Inferior parietal cortex (tissue), 1 donor: ENCODE measurements at regions not wholly inside any gene's neighbourhood (a gene's known extent, or its start where the extent isn't known, plus 50 kb on each side); places are given as distances from the start of the nearest gene placed in this dataset.
A peak's percentile ranks its signal among the peaks of the same experiment; 100 is the strongest.

Experiments
- DNase-seq: peaks from one replicate; pipeline ENCODE4 v3.0.0-alpha.2; 2016; ENCODE audit errors: extremely low spot score

DNA sequence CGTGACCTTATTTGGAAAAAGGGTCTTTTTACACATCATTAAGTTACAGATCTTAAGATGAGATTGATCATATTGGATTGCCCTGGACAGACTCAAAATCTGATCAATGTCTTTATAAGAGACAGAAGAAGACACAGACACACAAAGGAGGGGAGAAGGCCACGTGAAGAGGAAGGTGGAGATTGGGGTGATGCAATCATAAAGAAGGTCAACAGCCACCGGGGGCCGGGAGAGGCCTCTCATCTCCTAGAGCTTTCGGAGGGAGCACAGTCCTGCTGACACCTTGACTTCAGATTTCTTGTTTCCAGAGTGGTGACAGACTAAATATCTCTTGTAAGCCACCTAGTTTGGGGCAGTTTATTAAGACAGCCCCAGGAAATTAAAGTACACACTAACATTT is 204.6 kb upstream of the CSF3R start:
- DNase-seq: no peak

DNA sequence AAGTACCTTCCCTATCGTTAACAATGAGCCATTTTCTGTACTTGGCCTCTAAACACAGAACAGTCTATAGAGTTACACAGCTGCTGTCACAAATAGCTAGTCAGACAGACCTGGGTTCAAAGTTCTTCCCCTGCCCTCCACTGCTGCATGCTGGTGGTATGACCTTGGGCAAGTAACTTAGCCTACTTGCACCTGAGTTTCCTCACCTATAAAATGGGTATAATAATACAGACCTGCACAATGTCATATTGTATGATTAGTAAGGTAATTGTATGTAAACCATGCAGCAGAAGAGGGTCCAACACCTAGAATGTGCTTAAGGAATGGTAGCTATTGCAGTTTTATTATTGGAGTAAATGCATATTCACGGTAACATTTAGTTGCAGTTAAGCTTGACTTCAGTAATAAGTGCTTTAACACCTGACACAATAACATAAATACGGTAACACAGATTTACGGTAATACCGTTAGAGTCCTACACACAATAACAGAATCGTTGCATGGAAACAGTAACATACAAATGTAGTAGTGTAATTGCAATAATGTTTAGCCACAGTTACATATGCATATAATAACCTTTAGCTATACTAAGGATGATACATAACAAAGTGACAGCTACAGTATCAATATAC is 193.3 kb upstream of the CSF3R start:
- no peak for DNase-seq

DNA sequence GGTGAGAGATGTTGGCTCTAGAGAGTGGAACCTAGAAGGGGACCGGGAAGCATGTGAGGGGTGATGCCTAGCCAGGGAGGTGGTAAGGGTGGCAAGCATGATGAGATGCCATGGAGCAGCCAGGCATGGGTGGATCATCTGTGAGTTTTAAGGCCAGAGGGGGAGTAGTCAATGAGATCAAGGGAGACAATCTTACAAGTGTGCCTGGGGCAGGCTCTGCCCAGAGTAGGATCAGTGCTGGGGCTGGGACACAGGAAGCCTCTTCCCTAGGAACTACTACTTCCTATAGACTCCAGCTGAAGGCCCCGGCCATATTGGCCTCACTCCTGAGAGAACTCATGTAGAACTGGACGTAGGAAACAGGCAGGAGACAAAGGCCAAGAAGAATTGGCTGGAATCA is 192.4 kb upstream of the CSF3R start:
- no peak for DNase-seq

DNA sequence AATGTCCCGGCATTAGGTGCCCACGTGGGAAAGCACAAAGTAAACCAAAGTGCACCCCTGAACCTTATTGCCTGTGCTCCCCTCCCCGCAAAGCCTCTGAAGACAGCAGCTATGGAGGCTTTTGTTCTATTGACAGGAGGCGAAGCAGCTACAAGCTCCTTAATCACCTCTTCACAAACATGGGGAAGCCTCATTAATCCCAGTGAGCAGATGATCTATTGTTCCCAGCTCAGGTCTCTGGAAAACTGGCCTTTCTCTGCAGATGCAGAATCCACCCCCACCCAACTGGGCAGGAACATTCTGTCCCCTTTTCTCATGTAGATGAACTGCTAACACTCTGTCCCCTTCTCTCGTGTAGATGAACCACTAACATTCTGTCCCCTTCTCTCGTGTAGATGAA is 190.5 kb upstream of the CSF3R start:
- no peak for DNase-seq

DNA sequence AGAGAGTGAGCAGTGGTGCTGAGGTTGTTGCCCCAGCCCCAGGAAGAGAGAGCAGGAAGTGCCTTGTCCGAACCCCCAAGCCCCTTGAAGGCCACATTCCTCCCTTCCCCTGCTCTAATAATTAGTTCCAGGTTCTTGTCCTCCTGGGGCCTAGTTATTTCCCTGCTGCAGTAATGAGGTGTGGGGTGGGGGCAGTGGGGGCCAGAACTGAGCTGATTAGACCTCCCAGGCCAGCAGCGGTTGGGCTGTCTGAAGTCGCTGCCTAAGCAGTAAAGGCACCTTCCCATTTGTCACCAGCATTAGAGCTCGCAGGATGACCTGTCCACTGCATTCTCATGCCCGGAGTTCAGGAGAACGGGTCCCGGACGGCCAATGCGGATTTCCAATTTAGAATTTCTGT is 186.5 kb upstream of the CSF3R start:
- DNase-seq: no peak

DNA sequence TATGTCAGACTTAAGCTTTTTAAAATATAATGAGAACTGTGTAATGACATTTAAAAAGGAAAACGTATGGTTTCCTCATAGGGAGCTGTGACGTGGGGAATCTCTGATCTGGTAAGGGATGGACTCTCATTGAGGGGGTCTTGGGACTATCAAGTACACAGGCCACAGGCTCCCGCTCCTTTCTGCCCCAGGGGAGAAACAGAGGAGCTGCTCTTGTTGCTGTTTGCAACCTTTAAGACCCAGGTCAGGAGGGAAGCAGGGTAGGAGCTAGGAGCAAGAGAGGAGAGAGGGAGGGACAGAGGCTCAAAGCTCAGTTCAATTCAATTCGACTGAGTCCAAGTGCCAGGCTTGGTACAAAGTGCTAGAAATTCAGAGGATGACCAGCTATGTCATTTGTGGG is 185.1 kb upstream of the CSF3R start:
- DNase-seq: no peak

DNA sequence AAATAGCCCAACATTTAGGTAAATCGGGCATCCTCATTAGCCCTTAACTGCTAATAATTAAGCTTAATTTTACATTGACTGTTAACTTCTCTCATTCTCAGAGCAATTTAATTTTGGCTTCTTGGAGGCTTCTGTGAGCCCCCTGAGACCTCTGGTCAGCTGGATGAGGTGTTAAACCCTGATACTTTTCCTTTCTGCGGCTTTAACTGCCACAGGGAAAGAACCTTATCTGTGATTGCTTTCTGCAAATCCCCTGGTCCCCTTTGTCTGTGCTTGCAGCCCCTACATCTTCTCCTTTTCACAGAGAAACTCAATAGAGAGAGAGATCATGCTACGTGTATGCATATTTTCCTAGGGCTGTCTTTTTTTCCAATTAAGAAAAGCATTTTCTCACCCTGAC is 184.5 kb upstream of the CSF3R start:
- DNase-seq: no peak

DNA sequence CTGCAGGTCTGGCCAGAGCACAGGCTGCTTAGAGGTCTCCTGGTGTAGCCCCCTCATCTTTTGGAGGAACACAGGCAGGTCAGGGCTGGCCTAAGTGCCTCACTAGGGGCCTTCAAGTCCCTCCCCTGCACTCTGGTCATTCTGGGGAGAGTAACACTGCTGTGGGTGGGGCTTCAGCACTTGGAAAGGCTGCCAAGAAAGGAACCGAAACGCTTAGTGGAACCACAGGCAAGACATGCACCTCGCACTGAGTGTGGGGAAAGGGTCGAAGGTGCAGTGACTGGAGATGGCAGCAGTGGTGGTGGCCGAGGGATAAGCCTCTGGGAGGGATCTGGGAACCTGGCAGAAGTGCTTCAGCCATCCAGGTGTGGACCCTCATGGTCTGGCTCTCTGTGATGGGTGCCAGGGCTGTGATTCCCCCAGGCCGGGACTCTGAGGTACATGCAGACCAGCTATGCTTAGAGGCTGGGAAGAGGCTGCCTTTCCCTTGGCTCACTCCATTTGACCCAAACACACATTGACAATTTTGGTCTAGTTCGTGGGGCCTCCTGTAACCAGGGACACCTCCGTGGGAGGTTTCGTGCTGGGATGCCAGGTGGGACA is 182.9 kb upstream of the CSF3R start:
- no peak for DNase-seq

DNA sequence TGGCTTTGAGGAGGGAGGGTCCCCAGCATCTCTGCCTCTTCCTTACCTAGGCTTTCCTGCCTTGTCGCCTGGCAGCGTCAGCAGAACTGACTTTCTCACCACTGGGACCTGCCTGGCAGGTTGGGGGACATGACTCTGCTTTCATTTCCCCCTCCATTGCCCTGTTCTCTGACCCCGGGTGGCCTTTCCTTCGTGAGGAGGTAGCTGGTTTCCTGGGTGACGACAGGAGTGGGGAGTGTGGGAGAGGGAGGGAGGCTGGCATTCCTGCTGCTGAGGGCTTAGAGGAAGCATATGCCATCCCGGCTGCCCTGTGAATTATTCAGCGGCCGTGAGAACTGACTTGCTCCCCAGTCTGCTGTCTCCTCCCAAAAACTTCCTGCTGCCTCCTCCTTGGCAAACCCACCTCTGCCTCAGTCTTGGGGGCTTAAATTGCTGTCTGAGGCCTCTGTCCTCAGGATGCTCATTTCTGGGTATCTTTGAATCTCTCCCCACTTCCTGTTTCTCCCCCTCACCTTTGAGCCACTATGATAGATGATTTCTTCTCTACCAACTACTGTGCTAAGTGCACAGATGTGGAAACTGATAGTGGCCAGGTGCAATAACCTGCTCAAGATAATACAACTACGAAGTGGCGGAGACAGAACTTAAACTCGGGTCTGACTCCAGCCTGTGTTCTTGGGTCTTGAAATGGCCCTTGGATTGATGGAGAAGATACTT is 182.0 kb upstream of the CSF3R start:
- no peak for DNase-seq

DNA sequence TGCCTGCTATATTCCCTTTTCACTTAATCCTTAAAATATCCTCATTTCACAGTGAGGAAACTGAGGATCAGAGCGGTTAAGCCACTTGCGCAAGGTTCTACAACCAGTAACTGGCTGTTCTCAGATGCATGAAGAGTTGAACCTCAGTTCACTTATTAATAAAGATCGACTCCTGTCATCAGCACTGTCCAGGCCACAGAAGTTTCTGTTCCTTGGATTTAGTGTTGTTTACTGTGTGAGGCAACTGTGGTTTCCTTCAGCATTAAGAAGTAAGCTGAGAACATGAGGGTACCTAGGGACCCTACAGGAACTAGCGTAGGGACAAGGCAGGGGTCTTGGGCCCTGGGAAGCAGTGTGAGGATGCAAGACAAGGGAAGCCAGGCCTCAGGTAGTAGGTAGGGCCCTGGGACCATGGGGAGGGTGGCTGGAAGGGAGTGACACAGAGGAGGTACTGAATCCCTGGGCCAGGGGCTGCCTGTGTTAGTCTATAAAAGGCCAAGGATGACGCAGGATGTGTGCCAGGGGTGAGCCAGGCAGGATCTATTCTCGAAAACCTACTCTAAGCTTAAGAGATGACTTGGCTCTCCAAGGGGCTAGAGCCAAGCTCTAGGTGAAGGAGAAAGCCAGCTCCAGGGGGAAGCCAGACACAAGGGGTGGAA is 181.2 kb upstream of the CSF3R start:
- no peak for DNase-seq

DNA sequence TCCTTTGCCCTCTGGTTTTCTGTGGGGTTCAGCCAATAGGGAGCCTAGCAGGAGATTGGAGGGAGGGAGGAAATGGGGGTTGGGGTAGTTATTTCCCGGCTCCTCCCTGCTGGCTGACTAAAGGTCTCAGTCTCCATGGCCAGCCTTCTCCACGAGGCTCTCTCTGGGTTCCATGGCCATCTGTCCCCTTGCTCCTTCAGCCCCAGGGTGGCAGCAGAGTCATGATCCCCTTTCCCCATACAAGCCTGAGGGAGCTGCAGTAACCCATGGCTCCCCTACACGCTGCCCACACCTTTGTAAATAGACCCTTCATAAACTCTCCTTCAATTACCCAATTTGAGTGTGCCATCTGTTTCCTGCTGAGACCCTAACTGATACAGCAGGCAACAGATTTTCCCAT is 176.1 kb upstream of the CSF3R start:
- DNase-seq: no peak

DNA sequence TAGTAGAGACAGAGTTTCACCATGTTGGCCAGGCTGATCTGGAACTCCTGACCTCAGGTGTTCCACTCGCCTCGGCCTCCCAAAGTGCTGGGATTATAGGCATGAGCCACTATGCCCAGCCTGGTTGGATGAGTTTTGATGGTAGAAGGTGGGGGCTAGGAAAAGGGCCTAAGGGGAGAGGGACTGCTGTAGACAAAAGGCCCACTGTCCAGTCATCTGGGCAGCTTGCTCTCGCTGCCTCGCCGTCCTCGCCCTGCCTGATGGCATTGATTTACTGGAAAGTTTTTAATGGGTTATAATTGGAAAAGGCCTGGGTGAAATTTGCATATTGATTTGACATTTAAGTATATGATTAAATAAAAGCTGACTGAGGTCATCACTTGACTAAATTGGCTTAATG is 175.1 kb upstream of the CSF3R start:
- no peak for DNase-seq

DNA sequence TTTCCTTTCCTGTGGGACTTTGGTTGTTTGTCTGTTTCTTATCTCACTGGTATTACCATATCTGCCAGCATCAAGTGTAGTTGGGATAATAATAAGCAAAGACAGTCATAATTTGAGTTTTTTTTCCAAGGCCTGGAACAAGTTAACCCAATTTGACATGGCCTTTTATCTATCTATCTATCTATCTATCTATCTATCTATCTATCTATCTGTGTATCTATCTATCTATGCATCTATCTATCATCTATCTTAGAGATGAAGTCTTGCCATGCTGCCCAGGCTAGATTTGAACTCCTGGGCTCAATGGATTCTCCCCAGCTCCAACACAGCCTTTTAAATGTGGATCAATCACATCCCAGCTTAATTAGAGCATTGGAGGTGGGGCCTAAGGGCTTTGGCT is 174.1 kb upstream of the CSF3R start:
- no peak for DNase-seq

DNA sequence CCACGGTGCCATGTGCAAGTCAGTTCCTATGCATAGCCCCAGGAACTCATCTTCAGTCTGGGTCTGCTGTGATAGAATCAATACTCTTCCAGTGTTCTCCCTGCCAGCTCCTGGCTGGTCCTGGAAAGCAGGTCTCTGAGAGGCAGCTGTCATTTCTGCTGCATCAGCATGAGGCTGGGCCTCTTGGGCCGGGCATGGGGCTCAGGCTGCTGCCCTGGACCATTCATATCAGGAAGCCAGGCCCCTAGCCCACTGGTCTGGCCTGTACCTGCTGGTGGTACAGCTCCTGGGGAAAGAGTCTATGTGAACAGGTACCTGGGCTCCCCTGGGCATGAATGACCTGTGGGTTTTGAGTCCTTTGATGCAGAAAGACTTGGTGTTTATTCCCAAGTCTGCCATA is 173.6 kb upstream of the CSF3R start:
- no peak for DNase-seq

DNA sequence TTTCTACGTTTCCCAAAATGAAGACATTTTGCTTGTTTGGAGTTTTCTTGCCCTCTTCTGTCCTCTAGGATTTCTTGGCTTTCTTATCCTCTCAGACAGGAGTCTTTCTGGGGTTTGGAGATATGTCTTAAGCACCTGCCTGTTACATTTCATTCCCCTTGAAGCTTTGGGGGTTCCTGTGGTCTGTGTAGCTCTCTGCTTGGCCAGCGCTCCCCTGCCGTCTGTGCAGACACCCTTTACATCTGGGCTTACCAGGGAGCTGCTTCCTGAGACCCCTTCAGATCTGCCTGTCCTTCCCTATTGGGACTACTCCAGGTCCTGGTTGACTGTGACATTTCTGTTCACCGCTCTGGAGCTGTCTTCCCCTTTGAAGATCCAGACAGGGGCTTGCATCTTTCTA is 171.9 kb upstream of the CSF3R start:
- no peak for DNase-seq

DNA sequence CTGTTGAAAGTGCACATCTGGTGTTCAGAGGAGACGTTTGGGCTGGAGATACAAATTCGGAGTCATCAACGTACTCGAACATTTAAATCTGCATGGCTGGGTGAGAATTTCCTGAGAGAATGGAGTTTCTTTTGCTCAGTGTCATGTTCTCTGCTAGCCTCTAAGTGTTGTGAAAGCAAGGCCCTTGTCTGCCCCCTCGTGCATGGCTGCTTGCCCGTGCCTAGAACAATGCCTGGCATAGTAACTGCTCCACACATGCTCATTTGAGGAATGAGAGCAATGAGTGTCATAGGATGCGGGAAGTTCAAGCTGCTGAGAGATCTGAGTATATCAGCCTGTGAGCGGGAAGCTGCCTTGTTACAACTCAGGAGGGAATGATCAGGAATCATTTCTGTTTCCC is 171.1 kb upstream of the CSF3R start:
- DNase-seq: peak; percentile 89

DNA sequence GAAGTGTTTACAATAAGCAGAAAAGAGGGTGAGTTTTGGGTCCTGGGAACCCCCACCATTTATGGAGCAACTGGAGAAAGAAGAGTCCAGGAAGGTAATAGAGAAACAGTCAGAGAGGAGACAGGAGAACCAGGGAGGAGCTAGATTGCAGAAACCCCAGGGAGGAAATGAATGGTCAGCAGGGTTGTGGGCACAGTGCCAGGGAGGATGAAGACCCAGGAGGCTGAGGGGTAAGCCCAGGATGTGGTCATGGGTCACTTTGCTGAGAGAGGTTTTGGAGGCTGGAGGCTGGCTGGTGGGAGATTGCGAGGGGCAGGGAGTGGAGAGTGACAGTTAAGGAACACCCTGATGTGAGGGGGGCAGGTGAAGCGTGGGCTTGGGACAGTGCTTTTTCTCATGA is 169.9 kb upstream of the CSF3R start:
- no peak for DNase-seq

DNA sequence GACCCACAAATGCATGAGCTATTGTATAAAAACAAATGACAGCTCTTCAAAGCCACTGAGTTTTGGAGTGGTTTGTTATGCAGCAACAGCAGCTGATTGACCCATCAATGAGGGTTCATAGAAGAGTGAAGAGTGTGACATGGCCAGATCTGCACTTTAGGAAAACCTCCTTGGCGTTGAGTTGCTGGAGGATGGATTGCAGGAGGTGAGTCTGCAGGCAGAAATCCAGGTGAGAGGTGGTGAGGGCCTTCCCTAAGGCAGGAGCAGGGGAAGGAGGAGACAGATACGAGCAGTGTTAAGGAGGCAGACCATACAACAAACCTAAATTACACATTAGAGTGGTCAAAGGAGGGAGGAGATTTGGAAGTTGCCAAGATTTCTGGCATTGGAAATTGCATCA is 169.3 kb upstream of the CSF3R start:
- no peak for DNase-seq

DNA sequence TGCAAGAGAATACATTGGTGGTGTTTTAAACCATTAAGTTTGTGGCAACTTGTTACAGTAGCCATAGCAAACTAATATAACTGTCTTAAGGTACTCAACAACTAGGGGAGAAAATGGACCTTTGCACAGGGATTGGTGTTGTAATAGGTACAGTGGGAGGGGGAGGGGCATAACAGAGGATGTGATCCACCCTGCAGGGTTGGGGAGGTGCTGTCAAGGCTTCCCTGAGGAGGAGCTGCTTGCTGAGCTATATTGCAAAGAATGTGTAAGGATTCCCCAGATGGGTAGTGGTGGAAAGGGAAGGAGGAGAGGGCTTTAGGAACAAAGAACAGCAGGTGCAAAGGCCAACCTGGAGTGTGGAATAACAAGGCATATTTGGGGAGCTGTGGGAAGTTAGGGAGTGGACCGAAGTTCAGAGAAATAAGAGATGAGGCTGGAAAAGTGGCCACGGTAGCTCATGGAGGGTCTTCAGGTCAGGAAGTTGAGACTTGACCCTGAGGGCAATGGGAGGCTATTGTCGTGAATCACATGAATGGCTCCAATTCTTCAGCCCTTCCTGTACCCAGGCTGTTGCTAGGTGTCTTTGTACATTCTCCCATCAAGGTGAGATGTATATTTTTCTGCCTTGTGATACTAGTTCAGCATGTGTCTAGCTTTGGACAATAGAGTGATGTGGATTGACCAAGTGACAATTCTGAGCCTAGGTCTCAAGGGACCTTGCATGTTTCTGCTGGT is 168.6 kb upstream of the CSF3R start:
- DNase-seq: no peak

DNA sequence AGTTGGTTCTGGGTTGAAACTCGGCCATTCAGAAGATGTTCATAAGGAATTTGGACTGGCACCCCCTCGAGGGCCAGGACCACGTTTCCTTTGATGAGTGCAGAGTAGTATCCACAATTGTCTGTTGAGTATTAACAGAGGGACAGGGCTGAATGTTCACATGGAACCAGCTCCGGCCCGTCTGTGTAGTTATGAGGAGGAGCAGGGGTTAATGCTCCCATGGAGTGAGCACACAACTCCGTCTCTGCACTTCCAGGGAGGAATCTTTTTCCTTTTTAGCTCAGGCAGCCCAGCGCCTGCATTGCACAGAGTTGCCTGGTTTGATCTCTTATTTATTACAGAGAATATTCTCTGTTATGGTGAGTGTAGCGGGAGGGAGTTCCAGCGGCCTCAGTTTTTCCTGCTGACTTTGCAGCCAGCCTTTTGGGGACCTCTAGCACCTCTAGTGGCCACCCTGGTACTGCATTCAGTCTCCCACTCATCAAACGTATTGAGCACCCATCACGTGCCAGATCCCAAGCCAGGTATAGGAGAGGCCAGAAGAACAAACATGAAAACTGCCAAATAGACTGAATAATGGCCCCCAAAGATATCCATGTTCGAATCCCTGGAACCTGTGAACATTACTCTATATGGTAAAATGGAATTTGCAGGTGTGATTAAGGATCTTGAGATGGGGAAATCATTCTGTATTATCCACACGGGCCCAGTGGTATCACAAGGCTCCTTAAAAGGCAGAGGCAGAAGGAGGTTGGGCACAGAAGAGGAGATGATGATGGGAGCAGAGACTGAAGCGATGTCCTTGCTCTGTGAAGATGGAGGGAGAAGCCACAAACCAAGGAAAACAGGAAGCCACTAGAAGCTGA is 167.7 kb upstream of the CSF3R start:
- DNase-seq: peak; percentile 80

DNA sequence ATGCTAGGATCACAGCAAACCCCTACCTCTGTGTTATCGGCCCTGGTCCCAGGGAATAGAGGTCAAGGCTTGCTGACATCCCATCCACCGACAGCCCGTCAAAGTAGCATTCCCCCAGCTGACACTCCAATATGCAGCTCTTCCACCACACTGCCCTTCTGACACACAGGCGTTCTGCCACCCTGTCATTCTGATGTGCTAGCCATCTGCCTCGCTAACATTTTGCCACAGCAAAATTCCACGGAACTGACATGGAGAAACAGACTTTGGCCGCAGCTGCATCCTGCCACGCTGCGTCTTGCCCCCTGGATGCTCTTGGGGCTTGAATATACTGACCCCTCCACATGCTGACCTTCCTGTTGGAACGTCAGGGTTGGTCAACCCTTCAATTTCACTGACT is 163.2 kb upstream of the CSF3R start:
- no peak for DNase-seq
